ENCODE measurements at regions not wholly inside any gene's neighbourhood (a gene's known extent, or its start where the extent isn't known, plus 50 kb on each side); places are given as distances from the start of the nearest gene placed in this dataset.
"Not testable (repeated sequence)": the region's sequence is repeated elsewhere in the genome, so short reads cannot be mapped to it uniquely, and the experiment has no call there.

DNA sequence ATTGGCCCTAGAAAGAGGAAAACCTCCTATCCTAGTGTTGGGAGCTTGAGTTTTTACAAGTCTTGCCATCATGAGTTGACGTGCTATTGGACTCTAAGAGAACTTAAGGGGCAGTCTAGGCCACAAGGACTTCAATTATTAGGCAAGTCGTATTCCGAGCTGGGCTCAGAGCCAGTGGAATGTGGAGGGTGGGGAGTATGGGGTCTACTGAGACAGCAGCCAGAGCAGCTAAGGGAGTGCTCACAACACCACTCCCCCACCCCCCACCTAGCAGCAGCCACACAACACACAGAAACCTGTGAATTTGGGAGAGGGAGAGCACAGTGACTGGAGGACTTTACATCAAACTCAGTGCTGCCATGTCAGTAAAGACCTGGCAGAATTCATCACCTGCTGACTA is 62.0 kb upstream of the ZNG1F start:
- ATAC-seq; H3K36me3 ChIP-seq (ENCODE audit: low read depth); H3K4me3 ChIP-seq; H3K4me1 ChIP-seq (ENCODE audit: low read depth); DNase-seq; intact Hi-C loops (cut with DNase I, micrococcal nuclease): not testable (repeated sequence)
- H3K9me3 ChIP-seq, result peaks cover 47% of the 10 kb centered on the region

DNA sequence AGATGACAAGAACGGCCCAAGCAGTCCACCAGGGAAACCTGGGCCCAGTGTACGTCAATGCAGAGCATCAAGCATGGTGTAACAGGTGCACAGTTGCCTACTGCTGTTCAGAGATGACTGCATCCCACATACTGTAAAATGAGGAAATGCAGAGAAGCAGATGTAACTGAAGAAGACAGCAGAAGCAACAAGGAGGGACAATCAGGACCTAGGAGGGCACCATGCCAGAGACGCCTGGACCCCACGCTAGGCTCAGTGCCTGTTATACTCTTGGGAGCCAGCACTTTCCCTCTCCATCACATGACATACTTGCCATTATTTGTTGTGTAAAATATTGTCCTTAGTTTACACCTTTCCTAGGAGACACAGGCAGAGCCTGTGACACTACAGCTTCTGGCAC is 57.6 kb upstream of the ZNG1F start:
- H3K4me1 ChIP-seq (ENCODE audit: low read depth); ATAC-seq; intact Hi-C loops (cut with DNase I, micrococcal nuclease); DNase-seq; H3K4me3 ChIP-seq; H3K36me3 ChIP-seq (ENCODE audit: low read depth): not testable (repeated sequence)
- H3K9me3 ChIP-seq, result peaks cover 33% of the 10 kb centered on the region

Measured in mucosa of descending colon (tissue), 3 donors.